Activated CD8-positive, alpha-beta memory T cell treated with anti-CD3 and anti-CD28 coated beads for 36 hours (primary cell): ENCODE measurements at regions not wholly inside any gene's neighbourhood (a gene's known extent, or its start where the extent isn't known, plus 50 kb on each side); places are given as distances from the start of the nearest gene placed in this dataset.
"Not testable (repeated sequence)": the region's sequence is repeated elsewhere in the genome, so short reads cannot be mapped to it uniquely, and the experiment has no call there.

Experiments used
- CTCF ChIA-PET: fragments of 350-600 bp; sonication (Branson Sonifier 250); formaldehyde crosslinking; loops from one replicate; lab custom pipeline; 2021; ENCODE audit warnings: antibody characterized with exemption; lab: Charles Lee
- POLR2A ChIA-PET: fragments of 350-600 bp; sonication (Branson Sonifier 250); formaldehyde crosslinking; loops from one replicate; lab custom pipeline; 2021; ENCODE audit warnings: antibody characterized with exemption; lab: Charles Lee

DNA sequence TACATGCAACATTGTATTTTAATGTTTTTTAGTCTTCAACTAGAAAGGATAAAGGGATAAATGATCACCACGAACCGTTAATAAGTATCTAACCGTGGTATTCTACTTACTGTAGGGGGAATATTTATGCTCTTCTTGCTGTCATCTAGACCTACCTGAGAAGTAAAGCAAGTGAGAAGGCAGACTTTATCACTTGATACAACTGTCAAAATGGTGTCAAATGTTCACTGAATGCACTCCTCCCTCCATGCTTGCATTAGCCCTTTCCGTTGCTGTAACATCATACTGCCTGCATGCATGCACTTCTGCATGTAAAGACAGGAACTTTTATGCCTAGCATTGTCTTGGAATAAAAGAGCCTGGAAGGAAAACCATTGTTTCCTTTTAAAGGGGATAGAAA, 298.6 kb upstream of the PMFBP1 start:
- POLR2A ChIA-PET, result no interaction called here
- CTCF ChIA-PET, result no interaction called here

DNA sequence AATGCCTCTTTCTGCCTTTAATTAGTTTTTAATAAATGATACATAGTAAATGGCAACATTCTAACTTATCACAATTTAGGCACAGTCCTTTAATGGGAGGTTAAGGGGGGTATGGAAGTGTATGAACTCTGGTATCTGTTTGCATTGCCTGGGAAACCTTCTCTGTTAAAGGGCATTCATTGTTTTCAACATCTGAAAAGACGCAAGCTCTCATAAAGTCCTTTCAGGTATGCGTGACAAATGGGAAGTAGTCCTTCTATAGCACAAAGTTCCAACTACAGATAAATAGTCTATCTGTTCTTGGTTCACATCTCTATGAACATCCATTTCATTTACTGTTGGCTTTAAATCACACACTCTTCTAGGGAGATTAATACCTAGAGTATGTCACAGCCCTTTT, 298.0 kb upstream of the PMFBP1 start:
- ChIA-PET POLR2A (no interaction called here), CTCF (no interaction called here)

DNA sequence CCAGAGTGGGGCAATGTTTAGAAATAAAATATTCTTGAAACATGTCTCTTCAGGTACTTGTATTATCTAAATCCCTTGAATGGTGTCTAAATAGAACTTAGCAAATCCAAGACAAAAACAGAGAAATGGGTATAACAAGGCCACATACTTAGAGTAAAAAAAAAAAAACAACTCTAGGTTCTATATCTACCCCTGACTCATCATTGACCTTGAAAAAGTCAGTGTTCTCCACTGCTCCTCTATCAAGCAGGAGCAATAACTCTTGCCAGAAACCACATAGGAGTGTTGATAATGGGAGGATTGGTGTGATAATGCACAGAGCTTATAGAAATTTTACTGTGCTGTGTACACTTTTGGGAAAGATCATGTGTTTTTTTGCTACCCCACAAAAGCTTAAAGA, 296.6 kb upstream of the PMFBP1 start:
- ChIA-PET POLR2A (no interaction called here), CTCF (no interaction called here)

DNA sequence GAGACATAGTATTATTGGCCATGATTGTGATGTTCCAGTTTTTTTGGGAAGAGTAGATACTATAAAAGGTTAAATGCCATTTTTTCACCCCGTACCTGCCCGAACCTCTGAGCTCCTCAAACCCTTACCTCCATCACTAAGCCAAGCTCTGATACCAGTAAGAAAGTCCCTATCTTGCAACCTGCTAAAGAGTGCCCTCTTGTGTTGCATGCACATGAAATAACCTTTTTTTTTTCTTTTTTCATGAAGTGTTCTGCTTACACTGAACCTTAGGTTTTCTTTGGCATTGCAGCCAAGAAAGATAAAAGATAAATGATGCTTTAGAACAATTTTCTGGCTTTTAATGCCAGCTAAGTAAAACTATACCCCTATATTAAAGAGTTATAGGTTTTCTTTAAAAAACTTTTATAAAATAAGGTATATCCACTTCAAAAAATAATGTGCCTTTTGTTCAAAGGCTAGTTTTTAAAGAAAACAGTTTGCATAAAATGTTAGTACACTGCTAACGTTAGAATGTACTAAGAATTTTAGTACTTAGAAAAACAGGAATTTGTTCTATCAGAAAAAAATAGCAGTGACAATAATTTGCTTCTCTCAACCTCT, 295.3 kb upstream of the PMFBP1 start:
- POLR2A ChIA-PET, result no interaction called here
- CTCF ChIA-PET, result no interaction called here

DNA sequence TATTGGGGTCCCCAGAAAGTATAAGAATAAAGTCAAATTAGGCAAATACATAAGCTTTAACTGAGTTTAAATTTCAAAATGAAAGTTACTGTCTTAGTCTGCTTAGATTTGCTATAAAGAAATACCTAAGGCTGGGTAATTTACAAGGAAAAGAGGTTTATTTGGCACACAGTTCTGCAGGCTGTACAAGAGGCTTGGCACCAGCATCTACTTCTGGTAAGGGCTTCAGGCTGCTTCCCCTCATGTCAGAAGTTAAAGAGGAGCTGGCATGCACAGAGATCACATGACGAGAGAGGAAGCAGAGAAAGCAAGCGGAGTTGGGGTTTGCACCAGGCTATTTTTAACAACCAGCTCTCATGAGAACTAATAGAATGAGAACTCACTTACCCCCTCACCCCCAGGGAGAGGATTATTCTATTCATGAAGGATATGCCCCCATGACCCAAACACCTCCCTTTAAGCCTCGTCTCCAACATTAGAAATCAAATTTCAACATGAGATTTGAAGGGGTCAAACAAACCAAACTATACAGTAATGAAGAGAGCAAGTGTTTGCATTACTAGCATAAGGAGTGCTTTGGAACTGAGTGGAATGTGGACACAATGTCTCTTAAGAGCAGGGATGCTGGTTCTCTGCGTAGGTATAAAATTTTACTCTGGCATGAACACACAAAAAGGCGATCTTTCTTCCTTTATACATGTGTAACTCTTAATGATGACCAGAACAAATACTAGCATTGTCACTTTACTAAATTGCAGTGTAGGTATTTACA, 292.8 kb upstream of the PMFBP1 start:
- ChIA-PET POLR2A (no interaction called here), CTCF (no interaction called here)

DNA sequence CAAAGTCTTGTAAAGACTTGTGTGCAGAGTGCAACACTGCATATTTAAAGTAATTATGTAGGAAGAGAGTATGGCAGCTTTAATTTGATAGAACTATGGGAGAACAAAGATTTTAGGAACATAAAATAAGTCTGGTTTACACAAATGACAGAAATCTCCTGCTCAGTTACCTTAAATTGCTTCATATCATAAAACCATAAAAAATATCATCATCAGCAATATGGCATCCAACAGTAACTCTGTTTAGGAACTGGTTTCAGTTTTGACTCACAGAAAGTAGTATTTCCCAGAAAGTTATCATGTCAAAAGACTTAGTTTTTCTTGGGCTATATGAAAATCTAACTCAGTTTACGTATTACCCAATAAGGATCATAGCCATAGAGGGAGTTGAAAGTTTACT, 292.1 kb upstream of the PMFBP1 start:
- CTCF ChIA-PET, result no interaction called here

DNA sequence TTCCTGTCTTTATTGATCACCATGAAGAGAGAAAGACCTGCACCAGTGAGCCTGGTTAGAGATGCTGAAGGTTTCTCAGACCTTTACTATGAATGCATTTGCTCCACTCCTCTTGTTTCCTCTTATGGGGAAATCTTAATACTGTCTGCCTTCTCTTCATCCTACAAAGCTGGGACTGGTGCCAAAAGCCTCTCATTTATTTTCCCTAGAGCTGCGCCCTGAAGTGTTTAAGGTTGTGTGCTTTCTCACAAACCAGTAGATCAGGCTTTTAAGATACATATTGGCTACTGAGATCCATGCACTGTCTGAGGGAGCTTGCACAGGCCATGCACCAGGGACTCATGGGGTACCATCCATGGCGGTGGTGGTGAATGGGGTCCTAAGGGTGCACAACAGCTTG, 286.1 kb upstream of the PMFBP1 start:
- POLR2A ChIA-PET, result no interaction called here
- CTCF ChIA-PET, result no interaction called here

More for the DNA sequence above, 292.1 kb upstream of the PMFBP1 start:
- POLR2A ChIA-PET, result no interaction called here

- CTCF ChIA-PET, result no interaction called here
- POLR2A ChIA-PET, result no interaction called here
Observed at GRCh38 chr16:72457243-72457940, 285.4 kb upstream of the PMFBP1 start.

GRCh38 chr16:72455743-72456659, 284.0 kb upstream of the PMFBP1 start:
- POLR2A ChIA-PET, result no interaction called here
- CTCF ChIA-PET, result no interaction called here

DNA sequence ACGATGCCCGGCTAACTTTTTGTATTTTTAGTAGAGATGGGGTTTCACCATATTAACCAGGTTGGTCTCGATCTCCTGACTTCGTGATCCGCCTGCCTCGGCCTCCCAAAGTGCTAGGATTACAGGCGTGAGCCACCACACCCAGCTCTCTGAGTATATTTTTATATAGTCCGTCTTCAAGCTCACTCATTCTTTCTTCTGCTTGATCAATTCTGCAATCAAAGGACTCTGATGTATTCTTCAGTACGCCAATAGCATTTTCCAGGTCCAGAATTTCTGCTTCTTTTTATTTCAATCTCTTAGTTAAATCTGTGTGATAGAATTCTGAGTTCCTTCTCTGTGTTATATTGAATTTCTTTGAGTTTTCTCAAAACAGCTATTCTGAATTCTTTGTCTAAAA, 281.9 kb upstream of the PMFBP1 start:
- POLR2A ChIA-PET, result not testable (repeated sequence)
- CTCF ChIA-PET, result interaction anchor here (0.6 kb wide), 1 partner anchor 120 kb away, joined by 3 read pairs; no protein-coding TSS in a partner anchor

DNA sequence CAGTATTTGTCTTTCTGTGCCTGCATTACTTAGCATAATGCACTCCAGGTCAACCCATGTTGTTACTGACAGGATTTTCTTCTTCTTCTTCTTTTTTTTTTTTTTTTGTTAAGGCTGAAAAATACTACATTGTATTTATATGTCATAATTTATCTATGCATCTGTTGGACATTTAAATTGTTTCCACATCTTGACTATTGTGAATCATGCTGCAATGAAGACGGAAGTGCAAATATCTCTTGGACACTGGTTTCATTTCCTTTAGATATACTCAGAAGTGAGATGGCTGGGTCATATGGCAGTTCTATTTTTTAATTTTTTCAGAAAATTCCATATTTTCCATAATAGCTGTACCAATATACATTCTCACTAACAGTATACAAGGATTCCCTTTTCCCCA, 272.7 kb upstream of the PMFBP1 start:
- ChIA-PET POLR2A (no interaction called here), CTCF (no interaction called here)

DNA sequence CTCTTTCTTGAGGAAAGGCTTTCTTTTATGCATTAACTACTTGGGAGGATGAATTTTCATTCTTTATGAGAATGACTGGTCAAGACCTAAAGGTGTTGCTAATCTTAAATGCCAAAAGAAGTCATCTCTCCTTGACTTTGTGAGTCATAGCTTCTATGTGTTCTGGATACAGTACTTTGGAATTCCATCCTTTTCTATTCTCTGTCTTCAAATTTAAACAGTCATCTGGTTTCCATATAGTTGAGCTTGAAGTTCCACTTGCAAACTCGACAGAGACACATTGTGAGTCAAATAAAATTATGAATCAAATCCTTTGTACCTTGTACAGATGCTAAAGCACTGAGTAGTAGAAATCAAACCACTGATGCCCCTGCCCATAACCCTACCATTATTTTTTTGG, 271.9 kb upstream of the PMFBP1 start:
- ChIA-PET CTCF (no interaction called here), POLR2A (no interaction called here)

DNA sequence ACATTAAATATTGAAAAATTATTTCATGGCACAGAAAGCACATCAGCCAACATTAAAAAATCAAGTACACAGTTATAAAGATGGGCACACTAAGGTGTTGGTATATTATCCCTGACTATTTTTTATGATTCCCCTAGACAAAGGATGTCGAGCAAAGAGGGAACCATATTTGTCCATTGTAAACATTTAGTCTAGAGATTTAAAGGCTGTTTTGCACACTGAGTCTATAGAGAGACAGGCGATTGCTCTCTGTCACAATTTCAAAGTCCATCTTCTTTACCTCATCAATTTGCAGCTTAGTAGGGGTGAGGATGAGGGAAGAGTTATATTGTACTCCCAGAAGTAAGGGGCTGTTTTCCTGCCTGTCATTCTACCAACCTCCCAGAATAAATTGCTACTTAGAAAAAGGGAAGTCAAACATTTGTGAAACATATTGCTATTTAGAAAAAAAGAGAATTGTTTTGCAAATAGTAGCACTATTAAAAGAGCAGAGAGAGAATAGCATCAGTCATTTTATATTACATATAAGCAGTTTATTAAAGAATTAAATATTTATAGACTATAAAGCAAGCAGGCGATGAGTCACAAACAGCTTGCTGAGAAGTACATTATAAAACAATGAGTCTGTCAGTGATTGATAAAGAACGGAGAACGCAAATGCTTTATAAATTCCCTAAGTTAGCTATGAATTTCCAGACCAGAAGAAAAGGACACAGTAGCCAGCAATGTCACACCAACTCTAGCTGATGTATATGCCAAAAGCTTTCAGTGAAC, 270.6 kb upstream of the PMFBP1 start:
- CTCF ChIA-PET, result no interaction called here

DNA sequence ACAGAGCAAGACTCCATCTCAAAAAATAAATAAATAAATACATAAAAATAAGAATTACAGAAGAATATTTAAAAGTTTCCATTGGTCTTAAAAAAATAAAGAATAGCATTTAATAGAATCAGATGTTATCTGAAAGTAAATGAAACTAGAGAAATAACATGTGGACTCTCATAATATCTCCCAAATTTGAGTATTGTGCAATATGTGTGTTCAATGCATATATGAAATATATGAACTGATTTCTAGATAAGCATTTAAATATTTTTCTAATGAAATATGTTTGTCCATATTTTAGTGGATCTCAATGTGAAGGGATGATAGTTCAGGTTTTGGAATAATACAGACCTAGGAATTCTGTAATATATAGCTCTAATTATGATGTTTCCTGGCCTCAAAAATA, 265.9 kb upstream of the PMFBP1 start:
- POLR2A ChIA-PET, result no interaction called here

More for the DNA sequence above, 270.6 kb upstream of the PMFBP1 start:
- POLR2A ChIA-PET, result no interaction called here

GRCh38 chr16:72434159-72434558, 262.2 kb upstream of the PMFBP1 start:
- POLR2A ChIA-PET, result no interaction called here
- CTCF ChIA-PET, result no interaction called here

More for the DNA sequence above, 265.9 kb upstream of the PMFBP1 start:
- CTCF ChIA-PET, result no interaction called here

GRCh38 chr16:72430121-72430520, 258.2 kb upstream of the PMFBP1 start:
- ChIA-PET CTCF (no interaction called here), POLR2A (no interaction called here)

DNA sequence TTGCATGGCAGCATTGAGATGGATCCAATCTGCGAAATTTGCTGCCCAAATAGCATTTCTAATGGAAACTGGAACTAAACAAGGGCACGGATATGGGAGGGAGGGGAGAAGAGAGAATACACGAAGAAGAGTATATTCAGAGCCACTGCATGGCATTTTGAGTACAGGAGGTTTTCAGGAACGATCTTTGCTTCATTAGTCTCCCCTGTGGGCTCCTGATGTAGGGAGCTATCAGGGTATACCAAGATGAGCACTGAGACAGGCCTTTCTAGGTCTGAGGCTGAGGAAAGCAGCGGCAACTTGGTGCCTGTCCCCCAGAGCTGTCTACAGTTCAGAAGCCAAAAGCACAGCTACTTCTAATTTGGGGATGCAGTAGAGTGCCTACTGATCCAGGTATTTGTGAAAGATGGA, 257.7 kb upstream of the PMFBP1 start:
- ChIA-PET CTCF (no interaction called here), POLR2A (no interaction called here)

DNA sequence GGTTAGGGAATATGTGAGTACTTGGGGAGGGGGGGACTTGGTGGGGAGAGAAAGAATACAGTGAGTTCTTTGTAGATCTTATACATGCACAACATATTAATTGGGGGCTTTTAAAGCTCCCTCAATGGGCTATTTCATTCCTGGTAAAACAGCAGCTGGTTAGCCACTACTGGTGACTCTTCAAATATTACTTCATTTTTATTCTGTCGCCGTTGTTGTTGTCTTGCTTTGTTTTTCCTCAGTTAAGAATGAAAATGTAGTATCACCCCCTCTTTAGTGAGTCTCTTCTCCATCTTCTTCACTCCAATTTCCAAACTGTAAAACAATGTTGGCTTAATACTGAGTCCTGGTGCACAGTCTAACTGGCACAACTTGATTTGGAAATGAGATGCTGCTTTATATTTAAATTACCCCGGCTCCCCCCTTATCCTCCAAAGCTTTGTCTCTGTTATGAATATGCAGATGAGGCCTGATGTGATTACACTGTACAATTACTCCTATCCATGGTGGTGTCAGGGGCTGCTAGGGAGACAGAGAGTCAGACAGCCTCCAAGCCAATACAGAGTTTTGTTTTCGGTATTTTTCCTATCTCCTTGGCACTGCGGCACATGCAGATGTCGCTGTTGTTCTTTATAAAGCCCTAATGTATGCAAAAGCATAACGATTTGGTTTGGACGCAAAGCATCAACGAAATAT, 256.9 kb upstream of the PMFBP1 start:
- ChIA-PET POLR2A (no interaction called here), CTCF (no interaction called here)
